ENCODE measurements at regions not wholly inside any gene's neighbourhood (a gene's known extent, or its start where the extent isn't known, plus 50 kb on each side); places are given as distances from the start of the nearest gene placed in this dataset.

GRCh38 chr3:117059067-117059955 is 349.7 kb downstream of the TUSC7 start:
- DNase-seq (ENCODE audit: low spot score in 2 of 2), result no peak
- FAIRE-seq, result peak; percentile 94

GRCh38 chr3:117059956-117060270 is 350.3 kb downstream of the TUSC7 start:
- no peak for DNase-seq (ENCODE audit: low spot score in 2 of 2)
- no peak for FAIRE-seq

GRCh38 chr3:117063930-117064329 is 354.4 kb downstream of the TUSC7 start:
- DNase-seq (ENCODE audit: low spot score in 2 of 2) (peak in 1 of 2 donors; percentile 10), FAIRE-seq (no peak)

GRCh38 chr3:117068301-117068700 is 358.7 kb downstream of the TUSC7 start:
- no peak for DNase-seq (ENCODE audit: low spot score in 2 of 2)
- no peak for FAIRE-seq

GRCh38 chr3:117074826-117075225 is 365.2 kb downstream of the TUSC7 start:
- DNase-seq (ENCODE audit: low spot score in 2 of 2) (no peak), FAIRE-seq (no peak)

GRCh38 chr3:117079997-117080396 is 370.4 kb downstream of the TUSC7 start:
- FAIRE-seq (no peak), DNase-seq (ENCODE audit: low spot score in 2 of 2) (no peak)

- no peak for DNase-seq (ENCODE audit: low spot score in 2 of 2)
- no peak for FAIRE-seq
These were observed 371.3 kb downstream of the TUSC7 start for GRCh38 chr3:117080872-117081271.

GRCh38 chr3:117084277-117084676 is 374.7 kb downstream of the TUSC7 start:
- DNase-seq (ENCODE audit: low spot score in 2 of 2), result no peak
- no peak for FAIRE-seq

- no peak for FAIRE-seq
- no peak for DNase-seq (ENCODE audit: low spot score in 2 of 2)
These were observed 375.2 kb downstream of the TUSC7 start for GRCh38 chr3:117084739-117085270.

- FAIRE-seq, result no peak
These were observed 382.1 kb downstream of the TUSC7 start for GRCh38 chr3:117091676-117092075.

GRCh38 chr3:117096549-117096948 is 387.0 kb downstream of the TUSC7 start:
- FAIRE-seq (no peak), DNase-seq (ENCODE audit: low spot score in 2 of 2) (no peak)

More at GRCh38 chr3:117091676-117092075, 382.1 kb downstream of the TUSC7 start:
- no peak for DNase-seq (ENCODE audit: low spot score in 2 of 2)

GRCh38 chr3:117097351-117097750 is 387.8 kb downstream of the TUSC7 start:
- DNase-seq (ENCODE audit: low spot score in 2 of 2) (no peak), FAIRE-seq (peak; percentile 57)

GRCh38 chr3:117101697-117102096 is 392.1 kb downstream of the TUSC7 start:
- no peak for DNase-seq (ENCODE audit: low spot score in 2 of 2)
- FAIRE-seq, result no peak

GRCh38 chr3:117102426-117102825 is 392.8 kb downstream of the TUSC7 start:
- FAIRE-seq (no peak), DNase-seq (ENCODE audit: low spot score in 2 of 2) (no peak)

GRCh38 chr3:117103675-117104074 is 394.1 kb downstream of the TUSC7 start:
- FAIRE-seq (no peak), DNase-seq (ENCODE audit: low spot score in 2 of 2) (no peak)

- FAIRE-seq (no peak), DNase-seq (ENCODE audit: low spot score in 2 of 2) (no peak)
These were observed 394.8 kb downstream of the TUSC7 start for GRCh38 chr3:117104381-117104780.

- no peak for FAIRE-seq
- DNase-seq (ENCODE audit: low spot score in 2 of 2), result no peak
These were observed 395.2 kb downstream of the TUSC7 start for GRCh38 chr3:117104792-117105191.

- DNase-seq (ENCODE audit: low spot score in 2 of 2), result no peak
- no peak for FAIRE-seq
These were observed 396.1 kb downstream of the TUSC7 start for GRCh38 chr3:117105686-117106085.

GRCh38 chr3:117106396-117106795 is 396.8 kb downstream of the TUSC7 start:
- no peak for FAIRE-seq
- DNase-seq (ENCODE audit: low spot score in 2 of 2), result no peak

- FAIRE-seq, result no peak
- DNase-seq (ENCODE audit: low spot score in 2 of 2), result no peak
These were observed 398.4 kb downstream of the TUSC7 start for GRCh38 chr3:117107946-117108345.

GRCh38 chr3:117109178-117109577 is 399.6 kb downstream of the TUSC7 start:
- FAIRE-seq (no peak), DNase-seq (ENCODE audit: low spot score in 2 of 2) (no peak)

Measured in frontal cortex (tissue), 3 donors.